SW 1271 (cell line): ENCODE measurements at regions not wholly inside any gene's neighbourhood (a gene's known extent, or its start where the extent isn't known, plus 50 kb on each side); places are given as distances from the start of the nearest gene placed in this dataset.
A peak's percentile ranks its signal among the peaks of the same experiment; 100 is the strongest.

Source experiments
- DNase-seq, 2 experiments: peaks; one replicate each; lab custom pipeline; 2025; lab: John Stamatoyannopoulos, UW

GRCh38 chr11:116217441-116217840 lies 555.3 kb downstream of the BUD13 start:
- no peak for DNase-seq

DNA sequence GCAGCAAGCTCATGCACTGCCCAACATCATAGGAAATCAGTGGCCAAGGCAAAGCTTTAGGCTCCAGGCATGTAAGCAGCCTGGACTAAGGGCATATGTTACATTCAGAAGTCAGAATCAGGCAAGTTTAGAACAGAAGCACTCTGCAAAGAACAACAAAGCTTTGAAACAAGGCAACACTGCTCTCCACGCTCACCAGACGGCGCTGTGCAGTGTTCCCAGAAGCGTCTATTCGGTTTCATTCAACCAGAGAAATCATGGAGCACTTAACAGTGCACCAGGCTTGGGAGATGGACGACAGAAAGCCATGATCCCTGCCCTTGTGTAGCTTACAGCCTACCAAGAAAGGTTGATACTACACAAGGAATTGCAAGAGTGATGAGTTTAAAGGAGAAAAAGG lies 555.8 kb downstream of the BUD13 start:
- peak in 1 of 2 experiments; percentile 5 for DNase-seq

DNA sequence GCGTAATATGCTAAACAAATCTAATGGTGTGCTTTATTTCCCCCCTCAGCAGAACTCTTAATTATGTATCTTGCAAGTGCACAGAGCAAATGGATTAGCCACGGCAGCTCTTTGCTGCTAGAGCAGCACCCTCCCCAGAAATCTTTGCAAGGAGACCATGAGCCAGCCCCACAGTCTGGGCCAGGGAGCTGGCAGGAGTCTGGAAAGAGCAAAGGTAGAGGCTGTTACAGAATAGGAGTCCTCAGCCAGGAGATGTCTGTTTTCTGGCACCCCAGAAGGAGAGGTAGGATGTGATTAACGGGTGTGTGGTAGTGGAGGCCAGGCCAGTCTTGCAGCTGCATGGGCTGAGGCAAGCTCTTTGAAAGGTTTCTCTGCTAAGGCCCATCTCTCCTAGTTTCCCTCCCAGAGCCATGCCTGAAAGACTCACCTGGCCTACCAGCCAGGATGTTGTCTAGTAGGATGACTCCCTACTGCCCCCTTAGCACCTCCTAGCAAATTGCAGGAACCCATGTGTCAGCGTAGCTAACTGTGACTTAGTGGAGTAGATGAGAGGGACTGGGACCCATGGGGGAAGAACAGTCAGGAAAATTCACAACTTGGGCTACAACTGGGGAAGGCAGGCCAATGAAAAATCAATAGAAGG lies 557.2 kb downstream of the BUD13 start:
- DNase-seq = no peak

GRCh38 chr11:116211147-116211546 lies 561.6 kb downstream of the BUD13 start:
- DNase-seq = no peak

- no peak for DNase-seq
These were observed 562.1 kb downstream of the BUD13 start for GRCh38 chr11:116210663-116211062.

DNA sequence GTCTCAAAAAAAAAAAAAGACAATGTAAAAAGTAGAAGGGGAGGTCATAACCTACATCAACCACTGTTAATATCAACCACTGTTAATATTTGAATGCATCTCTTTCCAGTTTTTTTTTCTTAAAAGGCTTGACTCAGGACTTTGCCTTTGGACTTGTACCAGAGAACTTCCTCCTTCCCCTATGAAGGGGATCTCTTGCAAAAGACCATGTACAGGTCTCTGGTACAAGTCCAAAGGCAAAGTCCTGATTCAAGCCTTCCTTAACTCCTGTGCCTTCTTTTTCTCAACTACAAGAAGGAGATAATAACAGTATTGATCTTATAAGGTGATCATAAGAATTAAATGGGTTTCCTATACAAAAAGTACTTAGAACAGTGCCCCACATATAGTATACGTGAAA lies 563.5 kb downstream of the BUD13 start:
- no peak for DNase-seq

- DNase-seq = no peak
These were observed 565.2 kb downstream of the BUD13 start for GRCh38 chr11:116207421-116208141.

- DNase-seq = no peak
These were observed 565.8 kb downstream of the BUD13 start for GRCh38 chr11:116207019-116207418.

- DNase-seq = no peak
These were observed 569.9 kb downstream of the BUD13 start for GRCh38 chr11:116202922-116203321.

- no peak for DNase-seq
These were observed 572.2 kb downstream of the BUD13 start for GRCh38 chr11:116200564-116200963.

GRCh38 chr11:116199182-116199581 lies 573.6 kb downstream of the BUD13 start:
- no peak for DNase-seq

GRCh38 chr11:116194156-116194904 lies 578.5 kb downstream of the BUD13 start:
- no peak for DNase-seq

- no peak for DNase-seq
These were observed 579.3 kb downstream of the BUD13 start for GRCh38 chr11:116193321-116194131.

DNA sequence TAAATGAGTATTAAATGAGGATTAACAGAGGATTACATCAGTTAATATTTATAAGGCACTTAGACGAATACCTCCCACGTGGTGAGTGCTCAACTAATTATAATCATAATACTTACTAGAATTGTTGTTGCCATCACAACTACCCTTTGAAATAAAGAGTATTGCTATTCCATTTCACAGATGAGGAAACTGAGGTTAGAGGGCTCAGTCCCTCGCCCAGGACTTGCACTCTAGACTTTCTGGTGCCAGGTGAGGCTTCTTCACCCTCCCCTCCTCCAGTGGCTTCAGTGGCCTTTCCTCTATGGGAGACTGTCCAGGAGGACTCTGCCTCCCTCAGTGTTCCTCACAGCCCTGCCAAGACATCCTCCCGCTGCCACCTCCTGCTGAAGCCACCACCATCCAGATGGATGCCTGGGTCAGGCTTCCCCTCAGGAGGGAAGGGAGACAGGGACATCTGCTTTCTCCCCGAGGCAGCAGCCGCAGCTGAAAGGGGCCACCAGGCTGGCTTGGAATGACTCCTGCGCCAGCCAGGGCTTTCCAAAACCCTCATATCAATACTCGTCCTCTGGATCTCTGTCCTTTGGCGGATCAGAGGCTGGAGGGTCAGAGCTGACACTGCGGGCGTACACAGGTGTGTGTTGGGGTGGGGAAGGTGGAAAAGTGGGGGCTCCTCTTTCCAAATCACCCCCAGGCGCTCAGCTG lies 580.1 kb downstream of the BUD13 start:
- DNase-seq = no peak

- no peak for DNase-seq
These were observed 581.9 kb downstream of the BUD13 start for GRCh38 chr11:116190861-116191260.

DNA sequence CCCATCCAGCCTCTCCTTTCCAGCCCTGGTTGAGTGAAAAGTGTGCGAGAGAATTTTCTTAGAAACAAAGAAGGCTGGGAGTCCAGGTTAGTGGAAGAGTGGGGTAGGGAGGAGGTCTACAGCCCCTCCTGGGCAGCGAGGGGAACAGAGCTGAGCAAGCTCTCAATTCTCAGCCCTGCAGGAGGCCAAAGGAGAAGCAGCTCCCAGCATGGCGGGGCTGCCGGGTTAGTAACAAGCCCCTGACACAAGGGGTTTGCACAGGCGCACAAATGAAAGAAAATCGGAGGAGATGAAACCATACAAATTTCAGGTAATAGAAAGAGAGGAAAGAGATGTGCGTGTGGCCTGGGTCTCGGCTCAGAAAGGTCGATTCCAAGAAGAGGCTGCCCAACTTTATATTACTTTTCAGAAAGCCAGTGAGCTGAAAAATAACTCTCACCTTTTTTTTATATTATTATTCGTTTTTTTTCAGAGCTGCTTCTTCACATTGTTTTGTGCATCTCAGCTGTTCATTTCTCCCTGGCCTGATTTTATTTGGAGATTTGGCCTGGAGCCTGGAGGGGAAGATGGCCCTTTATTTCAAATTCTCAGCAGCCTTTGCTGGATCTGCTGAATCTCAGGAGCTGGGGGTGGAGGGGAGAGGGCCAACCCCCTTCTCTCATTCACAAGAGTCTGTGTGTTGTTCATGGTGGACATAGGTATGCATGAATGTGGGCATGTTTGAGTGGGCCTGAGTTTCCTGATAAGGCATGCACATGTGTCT lies 583.2 kb downstream of the BUD13 start:
- DNase-seq = no peak

- no peak for DNase-seq
These were observed 584.4 kb downstream of the BUD13 start for GRCh38 chr11:116188350-116188749.

DNA sequence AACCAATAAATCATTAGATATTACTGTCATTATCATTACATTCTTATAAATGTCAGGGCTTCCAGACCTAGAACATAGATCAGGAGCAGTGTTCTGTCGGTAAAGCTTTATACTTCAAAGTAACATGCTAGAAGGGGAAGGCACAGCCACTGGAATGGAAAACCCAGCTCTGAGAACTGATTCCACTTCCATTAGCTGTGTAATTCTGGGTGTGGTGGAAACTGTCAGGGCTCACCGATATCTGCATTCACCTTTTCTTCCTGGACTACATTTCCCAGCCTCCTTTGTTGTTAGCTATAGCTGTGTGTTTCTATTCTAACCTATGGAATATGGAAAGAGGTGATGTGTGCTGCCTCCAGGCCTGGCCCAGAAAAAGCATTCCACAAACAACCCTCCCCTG lies 585.8 kb downstream of the BUD13 start:
- no peak for DNase-seq

GRCh38 chr11:116185551-116185950 lies 587.2 kb downstream of the BUD13 start:
- DNase-seq = no peak

GRCh38 chr11:116184763-116185162 lies 588.0 kb downstream of the BUD13 start:
- DNase-seq = no peak
